Omental fat pad (tissue), 3 donors: ENCODE measurements at regions not wholly inside any gene's neighbourhood (a gene's known extent, or its start where the extent isn't known, plus 50 kb on each side); places are given as distances from the start of the nearest gene placed in this dataset.

Experiments used
- ATAC-seq: fragments of 150-250 bp; one replicate; pipeline ENCODE4 v1.9.1; 2016; ENCODE audit warnings: mild to moderate bottlenecking, moderate library complexity; ENCODE audit not compliant: low FRiP score
- DNase-seq: peaks from one replicate; pipeline ENCODE4 v3.0.0-alpha.2; 2019; ENCODE audit warnings: low spot score
- CTCF ChIP-seq, 3 donors: fragments of 450-650 bp; IDR thresholded peaks; one replicate each; pipeline ENCODE4 v1.5.1; 2016 to 2017; ENCODE audit warnings: antibody characterized with exemption in 3 of 3, mild to moderate bottlenecking in 3 of 3, moderate library complexity in 2 of 3

- DNase-seq, result no peak
- TF ChIP-seq CTCF (IDR thresholded peaks at IDR 0.05), result no peak
- no peak for ATAC-seq
Observed at GRCh38 chr12:58252914-58253313, 311.5 kb downstream of the ATP23 start.

- no peak for ATAC-seq
- DNase-seq, result no peak
- TF ChIP-seq CTCF (IDR thresholded peaks at IDR 0.05), result no peak
Observed at GRCh38 chr12:58253663-58254062, 312.3 kb downstream of the ATP23 start.

GRCh38 chr12:58254463-58255100, 313.2 kb downstream of the ATP23 start:
- DNase-seq (no peak), ATAC-seq (no peak)
- no peak for TF ChIP-seq CTCF (IDR thresholded peaks at IDR 0.05)

- TF ChIP-seq CTCF (IDR thresholded peaks at IDR 0.05), result no peak
- DNase-seq, result no peak
- ATAC-seq, result no peak
Observed at GRCh38 chr12:58262796-58263195, 321.4 kb downstream of the ATP23 start.

GRCh38 chr12:58263816-58264215, 322.4 kb downstream of the ATP23 start:
- no peak for TF ChIP-seq CTCF (IDR thresholded peaks at IDR 0.05)
- DNase-seq (no peak), ATAC-seq (no peak)

- no peak for TF ChIP-seq CTCF (IDR thresholded peaks at IDR 0.05)
- no peak for ATAC-seq
- no peak for DNase-seq
Observed at GRCh38 chr12:58268069-58268468, 326.7 kb downstream of the ATP23 start.

- no peak for TF ChIP-seq CTCF (IDR thresholded peaks at IDR 0.05)
- DNase-seq, result no peak
Observed at GRCh38 chr12:58269476-58269875, 328.1 kb downstream of the ATP23 start.

More at GRCh38 chr12:58269476-58269875, 328.1 kb downstream of the ATP23 start:
- ATAC-seq, result no peak
